Glutamatergic neuron (in vitro differentiated cells): ENCODE measurements at regions not wholly inside any gene's neighbourhood (a gene's known extent, or its start where the extent isn't known, plus 50 kb on each side); places are given as distances from the start of the nearest gene placed in this dataset.

ENCODE experiments used
- DNase-seq: peaks from one replicate; pipeline ENCODE4 v3.0.0; 2022
- H3K27ac Mint-ChIP-seq: one replicate; pipeline ENCODE4 v1.8.0; 2020; ENCODE audit warnings: mild to moderate bottlenecking, mixed read lengths, inconsistent platforms; ENCODE audit not compliant: unreplicated experiment
- H3K27me3 Mint-ChIP-seq: one replicate; pipeline ENCODE4 v1.8.0; 2020; ENCODE audit warnings: mild to moderate bottlenecking, moderate library complexity, mixed read lengths, inconsistent platforms; ENCODE audit not compliant: unreplicated experiment
- H3K36me3 Mint-ChIP-seq: one replicate; pipeline ENCODE4 v1.8.0; 2020; ENCODE audit warnings: mild to moderate bottlenecking, mixed read lengths, inconsistent platforms; ENCODE audit not compliant: unreplicated experiment
- H3K4me1 Mint-ChIP-seq: one replicate; pipeline ENCODE4 v1.8.0; 2020; ENCODE audit warnings: mild to moderate bottlenecking, low read depth, mixed read lengths, inconsistent platforms; ENCODE audit not compliant: unreplicated experiment
- H3K4me3 Mint-ChIP-seq: one replicate; pipeline ENCODE4 v1.8.0; 2020; ENCODE audit warnings: mild to moderate bottlenecking, mixed read lengths, inconsistent platforms; ENCODE audit not compliant: unreplicated experiment
- H3K9me3 Mint-ChIP-seq: one replicate; pipeline ENCODE4 v1.8.0; 2020; ENCODE audit warnings: mild to moderate bottlenecking, moderate library complexity, mixed read lengths, inconsistent platforms; ENCODE audit not compliant: unreplicated experiment
- CTCF ChIP-seq: fragments of 200-600 bp; sonication (generic); IDR thresholded peaks from one replicate; pipeline ENCODE4 v1.5.0; 2021; ENCODE audit not compliant: partially characterized antibody, unreplicated experiment

DNA sequence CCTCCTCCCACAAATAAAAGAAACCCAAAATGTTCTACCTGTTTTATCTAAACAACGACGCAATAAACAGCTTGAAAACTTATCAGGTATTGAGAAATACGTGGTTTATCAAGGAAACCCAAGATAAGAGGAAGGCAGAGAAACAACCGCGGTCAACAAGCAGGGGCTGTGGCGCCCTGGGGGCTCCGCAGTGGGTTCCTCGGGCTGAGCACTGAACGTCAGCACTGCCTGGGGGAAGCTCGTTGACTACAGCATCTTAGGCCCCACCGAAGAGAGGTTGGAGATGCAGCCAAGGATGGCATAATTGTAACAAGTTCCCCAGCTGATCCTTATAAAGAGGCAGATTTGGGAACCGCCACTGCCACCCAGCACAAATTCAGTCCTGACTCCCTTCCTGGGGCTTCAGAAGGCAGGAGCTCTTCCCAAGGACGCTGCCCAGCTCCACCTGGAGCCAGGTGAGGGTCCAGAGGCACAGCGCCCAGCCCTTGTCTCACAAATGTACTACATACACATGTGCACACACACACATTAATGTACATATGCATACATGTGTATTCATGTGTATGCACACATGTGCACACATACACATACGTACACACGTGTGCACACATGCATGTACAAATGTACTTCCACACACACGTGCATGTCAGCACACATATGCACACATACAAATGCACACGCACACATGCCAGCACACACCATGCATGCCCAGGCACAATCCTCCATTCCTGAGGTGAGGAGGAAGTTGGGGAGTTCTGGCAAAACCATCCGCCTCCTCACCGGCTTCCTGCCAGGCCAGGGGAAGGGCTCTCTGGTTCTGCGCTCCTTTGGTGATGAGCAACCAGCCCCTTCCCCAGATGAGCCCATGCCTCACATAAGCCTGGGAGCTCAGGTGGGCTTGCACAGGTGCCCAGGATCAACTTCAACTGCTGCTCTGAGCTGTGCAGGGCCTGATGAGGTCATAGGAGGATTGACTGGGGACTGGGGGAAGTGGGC lies 251.1 kb downstream of the NPHP4 start:
- Mint-ChIP-seq H3K27ac (no peak overlapping the region), H3K4me3 (no peak overlapping the region), H3K27me3 (peaks cover 2% of the 10 kb centered on the region), H3K36me3 (no peaks in the 10 kb centered on the region), H3K4me1 (peaks cover 3% of the 10 kb centered on the region), H3K9me3 (peaks cover 12% of the 10 kb centered on the region)
- DNase-seq, result no peak
- no peak for TF ChIP-seq CTCF

DNA sequence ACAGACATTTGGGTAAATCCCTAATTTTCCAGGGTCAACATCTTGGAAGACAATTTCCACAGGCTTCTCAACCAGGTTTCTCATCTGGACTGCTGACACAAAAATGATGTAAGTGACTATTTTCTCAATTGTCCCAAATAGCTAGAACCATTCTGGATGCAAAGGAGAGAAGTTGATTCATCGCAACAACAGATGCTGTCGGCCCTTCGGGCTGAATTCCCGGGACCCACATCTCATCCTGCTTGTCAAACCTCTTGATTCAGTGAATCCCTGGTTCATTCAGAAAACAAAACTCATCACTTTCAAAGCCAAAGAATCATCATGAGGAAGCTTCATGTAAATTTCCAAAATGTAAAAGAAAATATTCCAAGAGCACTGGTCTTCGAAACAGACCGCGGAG lies 251.8 kb downstream of the NPHP4 start:
- no peak overlapping the region for H3K4me3 Mint-ChIP-seq
- DNase-seq, result no peak
- peaks cover 2% of the 10 kb centered on the region for H3K27me3 Mint-ChIP-seq
- H3K27ac Mint-ChIP-seq, result no peak overlapping the region
- peaks cover 3% of the 10 kb centered on the region for H3K4me1 Mint-ChIP-seq
- TF ChIP-seq CTCF, result no peak
- H3K36me3 Mint-ChIP-seq, result no peaks in the 10 kb centered on the region
- H3K9me3 Mint-ChIP-seq, result peaks cover 12% of the 10 kb centered on the region

- no peak overlapping the region for H3K27ac Mint-ChIP-seq
- peaks cover 2% of the 10 kb centered on the region for H3K27me3 Mint-ChIP-seq
- no peak for TF ChIP-seq CTCF
- peaks cover 2% of the 10 kb centered on the region for H3K4me1 Mint-ChIP-seq
- no peak overlapping the region for H3K4me3 Mint-ChIP-seq
- no peak for DNase-seq
- no peaks in the 10 kb centered on the region for H3K36me3 Mint-ChIP-seq
- peaks cover 12% of the 10 kb centered on the region for H3K9me3 Mint-ChIP-seq
Observed at GRCh38 chr1:5739561-5740078, 252.6 kb downstream of the NPHP4 start.

DNA sequence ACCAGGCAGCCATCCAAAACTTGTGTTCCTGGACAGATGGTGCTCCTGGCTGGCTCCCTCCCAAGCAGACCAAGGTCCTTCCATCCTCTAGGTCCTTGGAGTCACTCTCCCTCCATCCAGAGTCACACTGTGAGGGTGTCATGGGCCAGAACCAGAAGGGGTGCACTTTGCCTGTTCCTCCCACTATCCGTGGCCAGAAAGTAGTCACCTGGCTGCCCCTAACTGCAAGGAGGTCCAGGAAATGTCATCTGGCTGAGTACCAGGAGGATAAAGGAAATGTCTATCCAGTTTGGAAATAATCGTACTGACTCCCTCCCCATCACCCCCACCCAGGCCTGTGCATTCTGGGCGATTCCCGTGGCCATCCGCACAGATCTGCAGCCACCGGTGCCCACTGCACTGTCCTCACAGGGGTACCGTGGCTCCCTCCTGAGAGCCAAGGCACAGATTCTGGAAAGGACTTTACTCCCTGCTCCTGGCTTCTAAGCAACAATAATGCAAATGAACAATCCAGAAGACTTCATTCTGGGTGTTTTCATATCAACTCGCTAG lies 253.2 kb downstream of the NPHP4 start:
- Mint-ChIP-seq H3K4me1 (no peaks in the 10 kb centered on the region), H3K9me3 (peaks cover 12% of the 10 kb centered on the region), H3K27ac (no peak overlapping the region), H3K27me3 (peaks cover 2% of the 10 kb centered on the region), H3K36me3 (no peaks in the 10 kb centered on the region), H3K4me3 (no peak overlapping the region)
- no peak for DNase-seq
- no peak for TF ChIP-seq CTCF

- Mint-ChIP-seq H3K27ac (no peak overlapping the region), H3K4me1 (no peaks in the 10 kb centered on the region), H3K9me3 (peaks cover 8% of the 10 kb centered on the region), H3K27me3 (peaks cover 2% of the 10 kb centered on the region), H3K36me3 (no peaks in the 10 kb centered on the region), H3K4me3 (no peak overlapping the region)
- no peak for DNase-seq
- TF ChIP-seq CTCF, result no peak
Observed at GRCh38 chr1:5737081-5737480, 255.1 kb downstream of the NPHP4 start.
